Transverse colon (tissue), 4 donors: ENCODE measurements at regions not wholly inside any gene's neighbourhood (a gene's known extent, or its start where the extent isn't known, plus 50 kb on each side); places are given as distances from the start of the nearest gene placed in this dataset.

Experiments
- DNase-seq: peaks from one replicate; pipeline ENCODE4 v3.0.0-alpha.2; 2019
- H3K27ac ChIP-seq, 4 donors: fragments of 200-600 bp; sonication (generic); 2 replicates each; pipeline ENCODE4 v1.5.1; 2016 to 2018; ENCODE audit warnings: inconsistent platforms in 4 of 4
- H3K27me3 ChIP-seq: fragments of 200-600 bp; sonication (generic); 2 replicates; pipeline ENCODE4 v1.5.1; 2017; ENCODE audit warnings: inconsistent platforms
- H3K36me3 ChIP-seq, 4 donors: fragments of 200-600 bp; sonication (generic); 2 replicates each; pipeline ENCODE4 v1.5.1; 2017 to 2019; ENCODE audit warnings: inconsistent platforms in 4 of 4
- H3K4me1 ChIP-seq, 4 donors: fragments of 200-600 bp; sonication (generic); 2 replicates each; pipeline ENCODE4 v1.5.1; 2017 to 2020; ENCODE audit warnings: inconsistent platforms in 4 of 4
- H3K4me3 ChIP-seq, 4 donors: fragments of 200-600 bp; sonication (generic); 1 replicate in 1 of 4; 2 replicates in 3 of 4; pipeline versions ENCODE4 v1.5.1 to v1.6.1; 2017 to 2019; ENCODE audit warnings: inconsistent platforms in 4 of 4
- H3K9me3 ChIP-seq, 2 donors: fragments of 200-600 bp; sonication (generic); 2 replicates each; pipeline ENCODE4 v1.5.1; 2017 to 2019; ENCODE audit warnings: inconsistent platforms in 2 of 2
- CTCF ChIP-seq, 5 experiments: fragments of 200-600 bp in 3 of 5; fragments of 450-650 bp in 2 of 5; sonication (generic) in 3 of 5; IDR thresholded peaks; 1 replicate in 2 of 5; 2 replicates in 3 of 5; pipeline ENCODE4 v1.5.1; 2016 to 2017; ENCODE audit warnings: antibody characterized with exemption in 5 of 5, inconsistent platforms in 3 of 5, mild to moderate bottlenecking in 2 of 5, moderate library complexity in 1 of 5
- EP300 ChIP-seq: sonication (generic); formaldehyde crosslinking; IDR thresholded peaks from one replicate; pipeline ENCODE4 v1.6.1; 2017; ENCODE audit warnings: antibody characterized with exemption, low read depth
- POLR2A ChIP-seq: fragments of 450-650 bp; IDR thresholded peaks from one replicate; pipeline ENCODE4 v1.6.1; 2016; ENCODE audit warnings: antibody characterized with exemption, mild to moderate bottlenecking, moderate library complexity
- POLR2AphosphoS5 ChIP-seq, 3 donors: sonication (generic); formaldehyde crosslinking; IDR thresholded peaks; one replicate each; pipeline ENCODE4 v1.6.1; 2016; ENCODE audit warnings: antibody characterized with exemption in 3 of 3
- WGBS, 2 donors: methylation state at CpG; one replicate each; pipeline ENCODE4 v1.1.5; 2018; ENCODE audit warnings: low coverage in 1 of 2; 5-methylcytosine and 5-hydroxymethylcytosine counted together
- in situ Hi-C, 4 donors: fragments of 200-750 bp; cut with MboI; loops; one replicate each; pipeline versions ENCODE4 v1.15.0 to v1.15.1; 2017; ENCODE audit warnings: low sequenced_read_pairs in 3 of 4, low pct_ligation_motif_present in 1 of 4, low pct_unique_long_range_greater_than_20kb in 1 of 4
- intact Hi-C: fragments of 100-400 bp; cut with DNase I; formaldehyde crosslinking; loops from one replicate; pipeline ENCODE4 v1.15.1; 2023; ENCODE audit warnings: low total_unique reads

- no peaks in the 10 kb centered on the region for H3K36me3 ChIP-seq
- in situ Hi-C loops (no loop called here), intact Hi-C loops (no loop called here)
- no peak for TF ChIP-seq EP300
- TF ChIP-seq CTCF (IDR thresholded peaks at IDR 0.05): no peak
- no peak for TF ChIP-seq POLR2A
- TF ChIP-seq POLR2AphosphoS5 (IDR thresholded peaks at IDR 0.05): no peak
- DNase-seq: no peak
- H3K27me3 ChIP-seq: no peaks in the 10 kb centered on the region
- H3K27ac ChIP-seq: no peak overlapping the region
- 83 to 94% methylated on average over 1 of the region's 1 CpG for WGBS, 2 donors
- H3K4me1 ChIP-seq: no peaks in the 10 kb centered on the region
- H3K9me3 ChIP-seq: no peaks in the 10 kb centered on the region
- no peak overlapping the region for H3K4me3 ChIP-seq
Measured at GRCh38 chr2:118521960-118522359, 325.5 kb downstream of the EN1 start.

GRCh38 chr2:118521272-118521671 is 326.2 kb downstream of the EN1 start:
- TF ChIP-seq CTCF (IDR thresholded peaks at IDR 0.05): no peak
- TF ChIP-seq POLR2A: no peak
- TF ChIP-seq EP300: no peak
- no peak for TF ChIP-seq POLR2AphosphoS5 (IDR thresholded peaks at IDR 0.05)
- no peak overlapping the region for H3K27ac ChIP-seq
- H3K36me3 ChIP-seq: no peaks in the 10 kb centered on the region
- WGBS, 2 donors: 83 to 84% methylated on average over 1 to 3 of the region's 3 CpGs
- H3K9me3 ChIP-seq: no peaks in the 10 kb centered on the region
- DNase-seq: no peak
- H3K4me3 ChIP-seq: no peak overlapping the region
- intact Hi-C loops (no loop called here), in situ Hi-C loops (no loop called here)
- no peaks in the 10 kb centered on the region for H3K4me1 ChIP-seq
- H3K27me3 ChIP-seq: no peaks in the 10 kb centered on the region

- intact Hi-C loops (no loop called here), in situ Hi-C loops (no loop called here)
- Histone ChIP-seq H3K9me3 (no peaks in the 10 kb centered on the region), H3K4me1 (no peaks in the 10 kb centered on the region), H3K27me3 (no peaks in the 10 kb centered on the region), H3K4me3 (no peak overlapping the region), H3K36me3 (no peaks in the 10 kb centered on the region), H3K27ac (no peak overlapping the region)
- TF ChIP-seq EP300 (no peak), POLR2A (no peak), POLR2AphosphoS5 (IDR thresholded peaks at IDR 0.05) (no peak), CTCF (IDR thresholded peaks at IDR 0.05) (no peak)
- 86% methylated on average over 4 of the region's 4 CpGs; no CpG with 5 or more reads in 1 of the 2 donors for WGBS, 2 donors
- no peak for DNase-seq
Measured at GRCh38 chr2:118520246-118520645, 327.2 kb downstream of the EN1 start.

- Histone ChIP-seq H3K4me3 (no peak overlapping the region), H3K27me3 (no peaks in the 10 kb centered on the region), H3K27ac (no peak overlapping the region), H3K36me3 (no peaks in the 10 kb centered on the region), H3K4me1 (no peaks in the 10 kb centered on the region), H3K9me3 (no peaks in the 10 kb centered on the region)
- in situ Hi-C loops (no loop called here), intact Hi-C loops (no loop called here)
- DNase-seq: no peak
- no peak for TF ChIP-seq POLR2A
- no peak for TF ChIP-seq CTCF (IDR thresholded peaks at IDR 0.05)
- no peak for TF ChIP-seq POLR2AphosphoS5 (IDR thresholded peaks at IDR 0.05)
- TF ChIP-seq EP300: no peak
Measured at GRCh38 chr2:118519511-118519910, 327.9 kb downstream of the EN1 start.
